ENCODE measurements at regions not wholly inside any gene's neighbourhood (a gene's known extent, or its start where the extent isn't known, plus 50 kb on each side); places are given as distances from the start of the nearest gene placed in this dataset.
"Not testable (repeated sequence)": the region's sequence is repeated elsewhere in the genome, so short reads cannot be mapped to it uniquely, and the experiment has no call there.

DNA sequence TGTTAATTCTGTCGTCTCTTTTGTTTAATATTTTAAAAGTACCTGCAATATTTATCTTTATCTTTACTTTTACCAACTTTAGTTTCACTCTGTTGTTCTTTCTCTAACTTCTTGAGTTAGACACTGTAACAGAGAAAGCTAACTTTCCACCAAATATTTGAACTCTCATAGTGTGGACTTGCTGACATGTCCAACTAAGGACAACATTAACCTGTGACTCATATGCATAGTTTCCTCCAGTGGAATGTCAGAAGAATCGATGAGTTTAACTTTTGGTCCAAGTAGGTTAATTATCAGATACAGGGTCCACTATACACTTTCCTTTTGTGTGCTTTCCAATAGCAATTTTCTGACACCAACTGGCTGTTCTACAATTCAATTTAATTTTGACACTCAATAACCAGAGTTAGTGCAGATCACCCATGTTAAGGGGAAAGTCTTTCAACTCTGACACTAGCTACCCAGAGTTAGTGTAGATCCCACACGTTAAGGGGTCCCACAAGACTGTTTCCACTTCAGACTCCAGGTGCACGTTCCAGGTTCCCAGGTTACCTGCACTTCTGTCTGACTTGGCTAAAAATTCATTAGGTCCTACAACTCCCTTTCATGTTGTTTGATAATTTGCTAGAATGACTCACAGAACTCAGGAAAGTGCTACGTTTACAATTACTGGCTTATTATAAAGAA lies 559.0 kb upstream of the AMOT start:
- H3K27me3 ChIP-seq (ENCODE audit: low read depth): no peaks in the 10 kb centered on the region
- no peak for DNase-seq (ENCODE audit: low spot score in 2 of 2)
- in situ Hi-C loops (cut with MboI; ENCODE audit: low sequenced_read_pairs): no loop called here
- peaks cover 21% of the 10 kb centered on the region for H3K4me1 ChIP-seq
- no peaks in the 10 kb centered on the region for H3K36me3 ChIP-seq (replicated peaks)
- no peak overlapping the region for H3K4me3 ChIP-seq
- no peaks in the 10 kb centered on the region for H3K9me3 ChIP-seq

DNA sequence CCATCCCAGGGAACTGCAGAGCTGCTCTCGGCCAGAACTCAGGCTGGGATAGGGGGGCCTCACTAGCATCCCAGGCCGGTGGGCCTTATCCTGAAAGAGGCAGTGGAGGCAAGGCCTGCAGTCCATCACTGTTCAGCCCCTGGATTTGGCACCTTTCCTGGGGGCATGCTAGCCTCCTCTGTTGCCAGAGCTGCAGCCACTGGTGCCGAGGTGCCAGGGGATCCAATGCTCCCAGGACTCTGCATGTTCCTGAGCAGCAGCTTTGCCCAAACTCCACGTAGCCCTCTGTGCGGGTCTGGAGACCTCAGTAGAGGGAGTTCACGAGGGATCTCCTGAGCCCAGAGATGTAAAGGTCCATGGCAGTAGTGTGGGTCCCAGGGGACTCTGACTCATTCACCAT lies 551.7 kb upstream of the AMOT start:
- Histone ChIP-seq H3K27me3 (ENCODE audit: low read depth) (no peaks in the 10 kb centered on the region), H3K36me3 (replicated peaks) (no peaks in the 10 kb centered on the region), H3K4me1 (peaks cover 9% of the 10 kb centered on the region), H3K9me3 (no peaks in the 10 kb centered on the region), H3K4me3 (no peak overlapping the region)
- in situ Hi-C loops (cut with MboI; ENCODE audit: low sequenced_read_pairs): no loop called here
- no peak for DNase-seq (ENCODE audit: low spot score in 2 of 2)

DNA sequence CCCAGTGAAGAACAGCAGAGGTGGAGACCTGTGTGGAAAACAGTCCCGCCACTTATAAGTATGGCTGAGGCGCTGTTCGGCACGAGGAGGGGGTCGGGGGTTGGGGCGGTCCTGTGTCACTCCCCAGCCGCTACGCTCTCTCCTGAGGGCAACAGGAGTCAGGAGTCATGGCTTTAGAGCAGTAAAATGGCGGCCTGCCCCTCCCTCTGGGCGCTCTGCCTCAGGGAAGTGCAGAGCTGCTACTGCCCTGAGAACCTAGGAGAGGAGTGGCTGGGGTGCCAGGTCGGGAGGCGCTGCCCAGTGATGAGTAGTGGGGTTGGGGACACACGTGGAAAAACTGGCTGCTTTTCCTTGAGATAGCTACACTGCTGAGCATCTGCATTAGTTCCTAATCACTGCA lies 551.2 kb upstream of the AMOT start:
- DNase-seq (ENCODE audit: low spot score in 2 of 2): no peak
- Histone ChIP-seq H3K36me3 (replicated peaks) (no peaks in the 10 kb centered on the region), H3K4me3 (no peak overlapping the region), H3K4me1 (peaks cover 9% of the 10 kb centered on the region), H3K9me3 (no peaks in the 10 kb centered on the region), H3K27me3 (ENCODE audit: low read depth) (no peaks in the 10 kb centered on the region)
- in situ Hi-C loops (cut with MboI; ENCODE audit: low sequenced_read_pairs): no loop called here

DNA sequence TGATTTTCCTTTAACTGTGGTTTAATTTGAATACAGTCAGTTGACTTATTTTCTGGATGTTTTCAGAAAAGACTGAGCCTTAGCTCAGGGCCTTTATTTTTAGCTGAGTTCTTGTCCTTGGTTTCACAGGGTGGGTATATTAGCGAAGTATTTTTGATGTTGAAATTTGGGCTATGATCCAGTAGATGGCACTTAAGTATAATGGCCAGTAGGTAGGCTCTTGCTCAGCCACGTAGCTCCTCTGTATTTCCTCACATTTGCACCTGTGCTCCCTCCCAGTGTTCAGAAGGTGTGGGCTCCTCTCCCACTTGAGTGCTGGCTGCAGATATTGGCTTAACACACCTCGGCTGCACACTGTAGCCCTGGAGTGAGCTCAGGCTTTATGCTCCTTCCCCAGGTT lies 549.9 kb upstream of the AMOT start:
- in situ Hi-C loops (cut with MboI; ENCODE audit: low sequenced_read_pairs): no loop called here
- Histone ChIP-seq H3K4me1 (peaks cover 9% of the 10 kb centered on the region), H3K9me3 (no peaks in the 10 kb centered on the region), H3K4me3 (no peak overlapping the region), H3K36me3 (replicated peaks) (no peaks in the 10 kb centered on the region), H3K27me3 (ENCODE audit: low read depth) (no peaks in the 10 kb centered on the region)
- DNase-seq (ENCODE audit: low spot score in 2 of 2): no peak

DNA sequence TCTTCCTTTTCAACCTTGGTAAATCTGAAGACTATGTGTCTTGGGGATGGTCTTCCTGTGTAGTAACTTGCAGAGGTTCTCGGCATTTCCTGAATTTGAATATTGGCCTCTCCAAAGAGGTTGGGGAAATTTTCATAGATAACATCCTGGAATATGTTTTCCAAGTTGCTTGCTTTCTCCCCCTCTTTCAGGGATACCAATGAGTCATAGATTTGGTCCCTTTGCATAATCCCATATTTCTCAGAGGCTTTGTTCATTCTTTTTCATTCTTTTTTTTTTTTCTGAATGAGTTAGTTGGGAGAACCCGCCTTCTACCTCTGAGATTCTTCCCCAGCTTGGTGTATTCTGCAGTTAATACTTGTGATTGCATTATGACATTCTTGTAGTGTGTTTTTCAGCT lies 549.2 kb upstream of the AMOT start:
- Histone ChIP-seq H3K27me3 (ENCODE audit: low read depth) (no peaks in the 10 kb centered on the region), H3K9me3 (no peaks in the 10 kb centered on the region), H3K36me3 (replicated peaks) (no peaks in the 10 kb centered on the region), H3K4me1 (peaks cover 9% of the 10 kb centered on the region), H3K4me3 (no peak overlapping the region)
- no peak for DNase-seq (ENCODE audit: low spot score in 2 of 2)
- in situ Hi-C loops (cut with MboI; ENCODE audit: low sequenced_read_pairs): no loop called here

DNA sequence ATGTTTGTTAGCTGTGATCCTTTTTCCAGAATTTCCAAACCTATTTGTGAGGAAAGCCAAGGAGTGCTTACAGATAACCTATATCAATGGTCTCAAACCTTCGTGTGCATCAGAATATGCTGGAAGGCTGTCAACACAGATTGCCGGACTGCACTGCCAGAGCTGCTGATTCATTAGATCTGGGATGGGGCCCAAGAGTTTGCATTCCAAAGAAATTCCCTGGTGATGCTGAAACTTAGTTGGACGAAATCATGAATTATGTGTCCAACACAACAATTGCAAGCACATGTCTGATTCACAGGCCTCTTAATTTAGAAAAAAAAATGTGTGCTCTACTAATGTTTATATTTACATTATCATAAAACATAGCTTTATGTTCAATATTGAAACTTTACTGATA lies 544.0 kb upstream of the AMOT start:
- no peaks in the 10 kb centered on the region for H3K4me1 ChIP-seq
- H3K9me3 ChIP-seq: no peaks in the 10 kb centered on the region
- in situ Hi-C loops (cut with MboI; ENCODE audit: low sequenced_read_pairs): no loop called here
- no peak overlapping the region for H3K4me3 ChIP-seq
- DNase-seq (ENCODE audit: low spot score in 2 of 2): no peak
- no peaks in the 10 kb centered on the region for H3K36me3 ChIP-seq (replicated peaks)
- no peaks in the 10 kb centered on the region for H3K27me3 ChIP-seq (ENCODE audit: low read depth)

DNA sequence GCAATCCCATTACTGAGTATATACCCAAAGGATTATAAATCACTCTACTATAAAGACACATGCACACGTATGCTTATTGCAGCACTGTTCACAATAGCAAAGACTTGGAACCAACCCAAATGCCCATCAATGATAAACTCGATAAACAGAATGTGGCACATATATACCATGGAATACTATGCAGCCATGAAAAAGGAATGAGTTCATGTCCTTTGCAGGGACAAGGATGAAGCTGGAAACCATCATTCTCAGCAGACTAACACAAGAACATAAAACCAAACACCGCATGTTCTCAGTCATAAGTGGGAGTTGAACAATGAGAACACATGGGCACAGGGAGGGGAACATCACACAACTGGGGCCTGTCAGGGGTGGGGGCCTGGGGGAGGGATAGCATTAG lies 532.8 kb upstream of the AMOT start:
- H3K4me1 ChIP-seq: peaks cover 19% of the 10 kb centered on the region
- H3K4me3 ChIP-seq; H3K9me3 ChIP-seq; DNase-seq (ENCODE audit: low spot score in 2 of 2); in situ Hi-C loops (cut with MboI; ENCODE audit: low sequenced_read_pairs); H3K27me3 ChIP-seq (ENCODE audit: low read depth); H3K36me3 ChIP-seq (replicated peaks): not testable (repeated sequence)

DNA sequence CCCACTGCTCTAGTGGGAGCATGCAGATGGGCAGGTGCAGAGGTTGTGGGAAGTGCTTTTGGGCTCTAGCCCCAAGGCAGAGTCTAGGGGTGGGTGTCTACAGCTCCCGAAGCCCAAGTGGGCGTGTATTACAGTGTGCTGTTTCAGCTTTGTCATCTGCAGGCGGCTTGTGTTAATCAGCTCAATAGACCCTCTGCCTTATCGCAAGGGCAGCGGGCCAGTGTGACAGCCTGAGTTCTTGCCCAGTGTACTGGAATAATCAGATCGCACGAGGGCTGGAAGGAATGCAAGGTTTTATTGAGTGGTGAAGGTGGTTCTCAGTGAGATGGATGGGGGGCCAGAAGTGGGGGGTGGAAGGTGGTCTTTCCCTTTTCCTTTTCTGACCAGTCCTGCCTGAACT lies 529.4 kb upstream of the AMOT start:
- Histone ChIP-seq H3K4me3 (no peak overlapping the region), H3K27me3 (ENCODE audit: low read depth) (no peaks in the 10 kb centered on the region), H3K36me3 (replicated peaks) (no peaks in the 10 kb centered on the region), H3K4me1 (peaks cover 17% of the 10 kb centered on the region), H3K9me3 (no peaks in the 10 kb centered on the region)
- DNase-seq (ENCODE audit: low spot score in 2 of 2): no peak
- in situ Hi-C loops (cut with MboI; ENCODE audit: low sequenced_read_pairs): no loop called here

DNA sequence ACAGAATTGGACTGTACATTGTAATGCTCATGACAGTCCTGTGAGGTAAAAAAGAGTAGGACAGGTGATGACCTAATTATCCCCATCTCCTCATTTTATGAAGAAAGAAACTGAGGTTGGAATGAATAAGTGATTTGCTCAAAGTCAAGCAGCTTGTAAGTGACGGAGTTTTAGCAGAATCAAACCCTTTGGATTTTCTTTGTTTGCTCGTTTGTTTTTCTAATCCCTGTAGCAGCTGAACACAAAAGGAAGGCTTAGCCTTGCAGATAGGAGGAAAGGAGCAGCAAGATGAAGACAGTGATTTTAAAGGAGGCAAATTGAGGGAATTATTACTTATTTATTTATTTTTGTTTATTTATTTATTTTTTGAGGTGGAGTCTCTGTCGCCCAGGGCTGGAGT lies 528.4 kb upstream of the AMOT start:
- Histone ChIP-seq H3K27me3 (ENCODE audit: low read depth) (no peaks in the 10 kb centered on the region), H3K9me3 (no peaks in the 10 kb centered on the region), H3K4me1 (peaks cover 13% of the 10 kb centered on the region), H3K4me3 (no peak overlapping the region), H3K36me3 (replicated peaks) (no peaks in the 10 kb centered on the region)
- in situ Hi-C loops (cut with MboI; ENCODE audit: low sequenced_read_pairs): no loop called here
- peak in 1 of 2 experiments; percentile 66 for DNase-seq (ENCODE audit: low spot score in 2 of 2)

DNA sequence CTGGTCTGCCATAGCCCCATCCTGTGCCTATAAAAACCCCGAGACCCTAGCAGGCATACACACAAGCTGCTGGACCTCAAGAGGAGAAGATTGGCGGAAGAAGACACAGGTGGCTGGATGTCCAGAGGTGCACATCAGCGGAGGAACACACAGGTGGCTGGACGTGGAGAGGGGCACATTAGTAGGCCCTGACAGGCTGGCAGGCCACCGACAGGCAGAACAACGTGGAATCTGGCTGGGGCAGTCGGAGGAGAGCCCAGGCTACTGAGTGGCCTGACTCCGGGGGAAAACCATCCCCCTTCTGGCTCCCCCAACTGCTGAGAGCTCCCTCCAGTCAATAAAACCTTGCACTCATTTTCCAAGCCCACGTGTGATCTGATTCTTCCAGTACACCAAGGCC lies 512.5 kb upstream of the AMOT start:
- Histone ChIP-seq H3K36me3 (replicated peaks) (no peaks in the 10 kb centered on the region), H3K9me3 (no peaks in the 10 kb centered on the region), H3K4me3 (no peak overlapping the region), H3K4me1 (no peaks in the 10 kb centered on the region), H3K27me3 (ENCODE audit: low read depth) (no peaks in the 10 kb centered on the region)
- in situ Hi-C loops (cut with MboI; ENCODE audit: low sequenced_read_pairs): no loop called here
- no peak for DNase-seq (ENCODE audit: low spot score in 2 of 2)

DNA sequence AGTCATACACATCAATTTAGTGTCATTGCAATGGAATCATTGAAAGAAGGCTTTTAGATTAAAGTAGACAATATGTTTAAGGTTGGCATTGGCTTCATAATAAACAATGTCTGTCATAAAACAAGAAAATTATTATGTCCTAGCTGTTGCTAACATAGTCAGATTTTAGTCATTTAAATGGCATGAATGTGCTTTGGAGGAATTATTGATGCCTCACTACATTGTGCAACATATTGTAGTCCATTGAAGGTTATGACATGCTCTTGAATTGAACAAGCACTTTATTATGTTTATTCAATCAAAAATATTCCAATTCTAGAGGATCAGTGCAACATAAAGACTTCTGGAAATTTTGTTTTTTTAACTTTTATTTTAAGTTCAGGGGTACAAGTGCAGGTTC lies 489.8 kb upstream of the AMOT start:
- no peak overlapping the region for H3K4me3 ChIP-seq
- no peaks in the 10 kb centered on the region for H3K27me3 ChIP-seq (ENCODE audit: low read depth)
- in situ Hi-C loops (cut with MboI; ENCODE audit: low sequenced_read_pairs): no loop called here
- H3K4me1 ChIP-seq: no peaks in the 10 kb centered on the region
- H3K9me3 ChIP-seq: no peaks in the 10 kb centered on the region
- no peaks in the 10 kb centered on the region for H3K36me3 ChIP-seq (replicated peaks)
- no peak for DNase-seq (ENCODE audit: low spot score in 2 of 2)

DNA sequence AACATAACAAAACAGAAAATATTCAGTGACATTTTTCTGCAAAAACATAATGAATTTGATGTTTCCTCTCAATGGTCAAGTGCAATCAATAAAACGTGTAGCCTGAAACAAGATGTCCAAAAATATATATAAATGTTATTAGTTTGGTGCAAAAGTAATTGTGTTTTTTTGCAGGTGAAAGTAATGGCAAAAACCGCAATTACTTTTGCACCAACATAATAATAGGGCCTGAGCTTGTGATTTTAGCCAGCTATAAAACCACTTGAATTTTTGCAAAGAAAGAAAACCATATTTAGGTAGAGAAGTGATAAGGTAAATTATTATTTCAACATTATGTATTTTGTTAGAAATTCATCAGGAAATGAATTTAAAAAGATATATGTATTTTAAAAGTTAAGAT lies 475.3 kb upstream of the AMOT start:
- DNase-seq (ENCODE audit: low spot score in 2 of 2): no peak
- Histone ChIP-seq H3K36me3 (replicated peaks) (no peaks in the 10 kb centered on the region), H3K4me1 (no peaks in the 10 kb centered on the region), H3K4me3 (no peak overlapping the region), H3K9me3 (no peaks in the 10 kb centered on the region), H3K27me3 (ENCODE audit: low read depth) (no peaks in the 10 kb centered on the region)
- in situ Hi-C loops (cut with MboI; ENCODE audit: low sequenced_read_pairs): no loop called here

DNA sequence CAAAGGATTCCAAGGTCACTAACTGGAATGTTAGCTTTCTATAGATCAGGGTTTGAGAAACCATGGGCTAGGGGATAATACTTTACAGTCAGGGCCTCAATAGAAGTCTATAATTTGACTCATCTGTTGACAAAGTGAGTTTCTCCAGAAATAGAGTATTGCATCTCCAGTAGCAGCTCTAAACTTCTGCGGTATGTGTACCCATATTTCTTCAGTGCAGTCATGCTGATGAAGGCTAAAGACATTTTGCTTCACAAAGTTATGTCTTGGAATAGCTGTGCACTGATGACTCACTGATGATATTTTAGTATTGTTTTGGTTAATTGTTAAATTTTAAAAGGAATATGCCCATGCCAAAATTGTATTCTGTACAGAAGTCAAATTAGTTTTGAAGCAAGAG lies 464.9 kb upstream of the AMOT start:
- no peaks in the 10 kb centered on the region for H3K9me3 ChIP-seq
- in situ Hi-C loops (cut with MboI; ENCODE audit: low sequenced_read_pairs): no loop called here
- H3K36me3 ChIP-seq (replicated peaks): no peaks in the 10 kb centered on the region
- H3K4me3 ChIP-seq: no peak overlapping the region
- H3K27me3 ChIP-seq (ENCODE audit: low read depth): no peaks in the 10 kb centered on the region
- no peak for DNase-seq (ENCODE audit: low spot score in 2 of 2)
- peaks cover 11% of the 10 kb centered on the region for H3K4me1 ChIP-seq

DNA sequence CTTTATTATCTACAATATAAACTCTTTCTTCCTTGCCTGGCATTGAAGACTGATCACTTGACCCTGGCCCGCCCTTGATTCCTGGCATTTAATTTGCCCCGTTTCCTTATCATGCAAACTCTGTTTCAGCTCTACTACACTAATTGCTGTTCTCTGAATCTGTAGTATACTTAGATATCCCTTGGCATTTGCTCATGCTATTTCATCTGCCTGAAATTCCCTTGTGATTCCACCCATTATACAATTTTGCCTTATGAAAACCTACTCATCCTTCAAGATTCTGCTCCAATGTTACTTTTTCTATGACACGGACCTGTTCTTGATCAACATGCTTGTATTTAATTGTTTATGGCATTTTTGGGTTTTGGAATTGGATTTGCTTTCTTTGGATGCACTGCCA lies 459.9 kb upstream of the AMOT start:
- in situ Hi-C loops (cut with MboI; ENCODE audit: low sequenced_read_pairs): no loop called here
- no peak for DNase-seq (ENCODE audit: low spot score in 2 of 2)
- Histone ChIP-seq H3K4me1 (peaks cover 17% of the 10 kb centered on the region), H3K4me3 (no peak overlapping the region), H3K36me3 (replicated peaks) (no peaks in the 10 kb centered on the region), H3K27me3 (ENCODE audit: low read depth) (no peaks in the 10 kb centered on the region), H3K9me3 (no peaks in the 10 kb centered on the region)

DNA sequence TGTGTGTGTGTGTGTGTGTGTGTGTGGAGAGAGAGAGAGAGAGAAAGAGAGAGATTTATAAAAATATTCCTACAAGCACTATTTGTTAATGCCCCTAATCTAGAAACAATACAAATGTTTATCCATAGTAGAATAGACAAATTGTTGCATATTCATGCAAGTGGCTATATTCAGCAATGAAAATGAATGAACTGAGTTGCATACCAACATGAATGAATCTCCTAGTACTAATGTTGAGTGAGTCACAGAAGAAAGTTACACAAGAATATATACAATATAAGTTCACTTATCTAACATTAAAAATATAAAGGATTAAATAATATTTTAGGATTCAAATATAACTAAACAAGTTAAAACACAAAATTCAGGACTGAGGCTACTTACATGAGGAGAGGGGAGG lies 456.8 kb upstream of the AMOT start:
- no peak overlapping the region for H3K4me3 ChIP-seq
- peaks cover 6% of the 10 kb centered on the region; the same call in 1 of the 2 replicates for H3K4me1 ChIP-seq
- in situ Hi-C loops (cut with MboI; ENCODE audit: low sequenced_read_pairs): no loop called here
- H3K9me3 ChIP-seq: no peaks in the 10 kb centered on the region
- DNase-seq (ENCODE audit: low spot score in 2 of 2): peak in 1 of 2 experiments; percentile 8
- no peaks in the 10 kb centered on the region for H3K27me3 ChIP-seq (ENCODE audit: low read depth)
- H3K36me3 ChIP-seq (replicated peaks): no peaks in the 10 kb centered on the region

Measured in HAP-1 (cell line).